ENCODE measurements at regions not wholly inside any gene's neighbourhood (a gene's known extent, or its start where the extent isn't known, plus 50 kb on each side); places are given as distances from the start of the nearest gene placed in this dataset.

- TF ChIP-seq GABPA (IDR thresholded peaks at IDR 0.05; ENCODE audit: low read depth) (no peak), REST (IDR thresholded peaks at IDR 0.05; ENCODE audit: insufficient replicate concordance, low read depth) (no peak), SPI1 (IDR thresholded peaks at IDR 0.05; ENCODE audit: borderline replicate concordance, low read depth) (no peak), CTCF (IDR thresholded peaks at IDR 0.05; ENCODE audit: insufficient read depth, low read length) (no peak), POLR2AphosphoS5 (IDR thresholded peaks at IDR 0.05; ENCODE audit: low read depth) (no peak)
- no peak for DNase-seq (ENCODE audit: low read depth in 1 of 2, low spot score in 1 of 2)
- H3K27ac ChIP-seq (replicated peaks) = no peak overlapping the region
- H3K27me3 ChIP-seq (ENCODE audit: insufficient read depth, poor library complexity, severe bottlenecking) = no peaks in the 10 kb centered on the region
- H3K4me3 ChIP-seq (replicated peaks; ENCODE audit: insufficient read depth, low read length) = no peak overlapping the region
These were observed 270.8 kb upstream of the CDH5 start for GRCh38 chr16:66095676-66096075.

- Histone ChIP-seq H3K27me3 (ENCODE audit: insufficient read depth, poor library complexity, severe bottlenecking) (no peaks in the 10 kb centered on the region), H3K27ac (replicated peaks) (no peak overlapping the region), H3K4me3 (replicated peaks; ENCODE audit: insufficient read depth, low read length) (no peak overlapping the region)
- no peak for DNase-seq (ENCODE audit: low read depth in 1 of 2, low spot score in 1 of 2)
- TF ChIP-seq CTCF (IDR thresholded peaks at IDR 0.05; ENCODE audit: insufficient read depth, low read length) (no peak), POLR2AphosphoS5 (IDR thresholded peaks at IDR 0.05; ENCODE audit: low read depth) (no peak), REST (IDR thresholded peaks at IDR 0.05; ENCODE audit: insufficient replicate concordance, low read depth) (no peak)
These were observed 273.3 kb upstream of the CDH5 start for GRCh38 chr16:66093191-66093590.

- DNase-seq (ENCODE audit: low read depth in 1 of 2, low spot score in 1 of 2) = no peak
- Histone ChIP-seq H3K27me3 (ENCODE audit: insufficient read depth, poor library complexity, severe bottlenecking) (no peaks in the 10 kb centered on the region), H3K4me3 (replicated peaks; ENCODE audit: insufficient read depth, low read length) (no peak overlapping the region), H3K27ac (replicated peaks) (no peak overlapping the region)
- TF ChIP-seq CTCF (IDR thresholded peaks at IDR 0.05; ENCODE audit: insufficient read depth, low read length) (no peak), REST (IDR thresholded peaks at IDR 0.05; ENCODE audit: insufficient replicate concordance, low read depth) (no peak), SPI1 (IDR thresholded peaks at IDR 0.05; ENCODE audit: borderline replicate concordance, low read depth) (no peak), POLR2AphosphoS5 (IDR thresholded peaks at IDR 0.05; ENCODE audit: low read depth) (no peak), GABPA (IDR thresholded peaks at IDR 0.05; ENCODE audit: low read depth) (no peak)
These were observed 275.0 kb upstream of the CDH5 start for GRCh38 chr16:66091471-66091891.
